ENCODE measurements at regions not wholly inside any gene's neighbourhood (a gene's known extent, or its start where the extent isn't known, plus 50 kb on each side); places are given as distances from the start of the nearest gene placed in this dataset.

DNA sequence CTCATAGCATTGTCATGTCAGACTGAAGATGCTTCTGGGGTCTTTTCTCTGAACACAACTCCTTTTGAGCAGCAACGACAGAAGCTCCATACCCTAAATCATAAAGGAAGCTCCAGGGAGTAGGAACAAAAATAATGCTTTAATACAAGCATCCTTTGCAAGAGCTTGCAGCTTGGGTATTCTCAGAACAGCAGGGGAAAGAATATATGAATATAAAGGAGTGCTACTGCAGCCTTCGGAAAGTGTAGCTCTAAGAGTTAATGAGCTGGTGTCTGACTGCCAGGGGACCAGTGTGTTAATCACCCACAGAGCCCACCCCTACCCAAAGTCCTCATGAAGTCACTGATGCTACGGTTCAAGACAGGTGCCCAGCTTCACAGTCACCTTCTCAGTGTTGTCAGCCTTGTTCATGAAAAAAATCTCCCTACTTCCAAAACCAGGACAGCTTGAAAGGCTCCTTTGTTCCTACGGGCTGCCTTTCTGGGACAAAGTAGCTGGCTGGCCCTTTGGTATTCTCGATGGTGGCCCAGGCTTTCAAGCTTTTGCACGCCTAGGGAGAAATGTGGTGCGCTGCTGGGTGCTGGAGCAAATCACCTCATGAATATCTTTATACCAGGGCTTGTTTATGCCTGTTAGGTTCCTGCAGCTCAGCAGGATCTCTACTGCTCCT, 259.7 kb downstream of the CMPK2 start:
- TF ChIP-seq, protein P1, sequence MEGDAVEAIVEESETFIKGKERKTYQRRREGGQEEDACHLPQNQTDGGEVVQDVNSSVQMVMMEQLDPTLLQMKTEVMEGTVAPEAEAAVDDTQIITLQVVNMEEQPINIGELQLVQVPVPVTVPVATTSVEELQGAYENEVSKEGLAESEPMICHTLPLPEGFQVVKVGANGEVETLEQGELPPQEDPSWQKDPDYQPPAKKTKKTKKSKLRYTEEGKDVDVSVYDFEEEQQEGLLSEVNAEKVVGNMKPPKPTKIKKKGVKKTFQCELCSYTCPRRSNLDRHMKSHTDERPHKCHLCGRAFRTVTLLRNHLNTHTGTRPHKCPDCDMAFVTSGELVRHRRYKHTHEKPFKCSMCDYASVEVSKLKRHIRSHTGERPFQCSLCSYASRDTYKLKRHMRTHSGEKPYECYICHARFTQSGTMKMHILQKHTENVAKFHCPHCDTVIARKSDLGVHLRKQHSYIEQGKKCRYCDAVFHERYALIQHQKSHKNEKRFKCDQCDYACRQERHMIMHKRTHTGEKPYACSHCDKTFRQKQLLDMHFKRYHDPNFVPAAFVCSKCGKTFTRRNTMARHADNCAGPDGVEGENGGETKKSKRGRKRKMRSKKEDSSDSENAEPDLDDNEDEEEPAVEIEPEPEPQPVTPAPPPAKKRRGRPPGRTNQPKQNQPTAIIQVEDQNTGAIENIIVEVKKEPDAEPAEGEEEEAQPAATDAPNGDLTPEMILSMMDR (IDR thresholded peaks at IDR 0.05 in 8 of 11, conservative IDR thresholded peaks at IDR 0.05 in 3 of 11), result no peak
- TF ChIP-seq POLR2A (IDR thresholded peaks at IDR 0.05), result no peak
- no peak for TF ChIP-seq POLR2AphosphoS5 (IDR thresholded peaks at IDR 0.05)

Measured in spleen (tissue), 7 donors.